ENCODE measurements at regions not wholly inside any gene's neighbourhood (a gene's known extent, or its start where the extent isn't known, plus 50 kb on each side); places are given as distances from the start of the nearest gene placed in this dataset.

GRCh38 chr5:84602371-84602771 lies 217.7 kb upstream of the EDIL3 start:
- ATAC-seq (ENCODE audit: poor library complexity), result no peak
- Histone ChIP-seq H3K4me1 (ENCODE audit: insufficient read depth, low read length) (no peaks in the 10 kb centered on the region), H3K27ac (ENCODE audit: low read depth in 1 of 2, low read length in 2 of 2) (no peak overlapping the region), H3K4me3 (ENCODE audit: low read length) (no peak overlapping the region), H3K9me3 (ENCODE audit: control insufficient read depth in 1 of 2, insufficient read depth in 1 of 2, low read length in 2 of 2) (no peaks in the 10 kb centered on the region), H3K27me3 (ENCODE audit: control insufficient read depth in 1 of 2, insufficient read depth in 2 of 2, low read length in 2 of 2) (no peaks in the 10 kb centered on the region), H3K36me3 (ENCODE audit: insufficient read depth, low read length) (no peaks in the 10 kb centered on the region)
- intact Hi-C loops (cut with DNase I, micrococcal nuclease), result no loop called here
- CTCF ChIA-PET, result no interaction called here
- DNase-seq, result no peak
- TF ChIP-seq CTCF (IDR thresholded peaks at IDR 0.05), result no peak
- Mint-ChIP-seq H3K4me1 (ENCODE audit: low read depth) (no peaks in the 10 kb centered on the region), H3K9me3 (peaks cover 2% of the 10 kb centered on the region), H3K36me3 (ENCODE audit: low read depth) (no peaks in the 10 kb centered on the region), H3K27ac (no peak overlapping the region), H3K4me3 (no peak overlapping the region), H3K27me3 (no peaks in the 10 kb centered on the region)
- POLR2A ChIA-PET, result no interaction called here

GRCh38 chr5:84599964-84600363 lies 215.3 kb upstream of the EDIL3 start:
- Histone ChIP-seq H3K36me3 (ENCODE audit: insufficient read depth, low read length) (no peaks in the 10 kb centered on the region), H3K4me1 (ENCODE audit: insufficient read depth, low read length) (no peaks in the 10 kb centered on the region), H3K9me3 (ENCODE audit: control insufficient read depth in 1 of 2, insufficient read depth in 1 of 2, low read length in 2 of 2) (no peaks in the 10 kb centered on the region), H3K4me3 (ENCODE audit: low read length) (no peak overlapping the region), H3K27me3 (ENCODE audit: control insufficient read depth in 1 of 2, insufficient read depth in 2 of 2, low read length in 2 of 2) (no peaks in the 10 kb centered on the region), H3K27ac (ENCODE audit: low read depth in 1 of 2, low read length in 2 of 2) (no peak overlapping the region)
- intact Hi-C loops (cut with DNase I, micrococcal nuclease), result no loop called here
- POLR2A ChIA-PET, result no interaction called here
- TF ChIP-seq CTCF (IDR thresholded peaks at IDR 0.05), result no peak
- Mint-ChIP-seq H3K36me3 (ENCODE audit: low read depth) (no peaks in the 10 kb centered on the region), H3K27me3 (no peaks in the 10 kb centered on the region), H3K4me1 (ENCODE audit: low read depth) (no peaks in the 10 kb centered on the region), H3K27ac (no peak overlapping the region), H3K4me3 (no peak overlapping the region), H3K9me3 (peaks cover 3% of the 10 kb centered on the region)
- CTCF ChIA-PET, result no interaction called here
- no peak for ATAC-seq (ENCODE audit: poor library complexity)
- no peak for DNase-seq

- DNase-seq (no peak), ATAC-seq (ENCODE audit: poor library complexity) (no peak)
- Histone ChIP-seq H3K27ac (ENCODE audit: low read depth in 1 of 2, low read length in 2 of 2) (no peak overlapping the region), H3K36me3 (ENCODE audit: insufficient read depth, low read length) (no peaks in the 10 kb centered on the region), H3K9me3 (ENCODE audit: control insufficient read depth in 1 of 2, insufficient read depth in 1 of 2, low read length in 2 of 2) (no peaks in the 10 kb centered on the region), H3K4me1 (ENCODE audit: insufficient read depth, low read length) (no peaks in the 10 kb centered on the region), H3K4me3 (ENCODE audit: low read length) (no peak overlapping the region), H3K27me3 (ENCODE audit: control insufficient read depth in 1 of 2, insufficient read depth in 2 of 2, low read length in 2 of 2) (no peaks in the 10 kb centered on the region)
- no peak for TF ChIP-seq CTCF (IDR thresholded peaks at IDR 0.05)
- Mint-ChIP-seq H3K27ac (no peak overlapping the region), H3K27me3 (no peaks in the 10 kb centered on the region), H3K9me3 (peaks cover 3% of the 10 kb centered on the region), H3K36me3 (ENCODE audit: low read depth) (no peaks in the 10 kb centered on the region), H3K4me1 (ENCODE audit: low read depth) (no peaks in the 10 kb centered on the region), H3K4me3 (no peak overlapping the region)
- POLR2A ChIA-PET, result no interaction called here
- CTCF ChIA-PET, result no interaction called here
- intact Hi-C loops (cut with DNase I, micrococcal nuclease), result no loop called here
Observed at GRCh38 chr5:84597904-84598303, 213.2 kb upstream of the EDIL3 start.
